GM12873 (cell line): ENCODE measurements at regions not wholly inside any gene's neighbourhood (a gene's known extent, or its start where the extent isn't known, plus 50 kb on each side); places are given as distances from the start of the nearest gene placed in this dataset.

Source experiments
- TF ChIP-seq, protein P1 (sequence below): IDR thresholded peaks from 2 replicates; pipeline ENCODE4 v1.5.1; 2012; ENCODE audit warnings: low read depth, mild to moderate bottlenecking, moderate library complexity, low read length, control low read depth; ENCODE audit not compliant: insufficient read depth; ENCODE audit errors: missing control alignments

DNA sequence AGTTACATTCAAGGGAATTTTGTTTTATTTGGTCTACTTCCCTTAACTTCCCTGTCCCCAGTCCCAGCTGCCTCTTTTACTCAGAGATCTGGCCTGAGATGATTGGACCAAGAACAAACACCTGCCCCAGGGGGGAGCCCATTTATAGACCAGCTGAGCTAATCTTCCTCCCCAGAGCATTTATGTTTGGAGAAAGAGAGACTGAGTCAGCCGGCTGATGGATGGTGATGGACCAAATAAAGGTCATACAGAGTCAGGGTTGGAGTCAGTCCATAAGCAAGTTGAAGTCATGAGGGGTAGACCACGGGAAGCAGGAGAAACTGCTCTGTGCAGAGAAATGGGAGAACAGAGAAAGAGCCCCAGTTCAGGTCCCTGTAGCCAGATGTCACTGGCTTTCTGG, 77.7 kb downstream of the TMEM174 start:
- TF ChIP-seq, protein P1, sequence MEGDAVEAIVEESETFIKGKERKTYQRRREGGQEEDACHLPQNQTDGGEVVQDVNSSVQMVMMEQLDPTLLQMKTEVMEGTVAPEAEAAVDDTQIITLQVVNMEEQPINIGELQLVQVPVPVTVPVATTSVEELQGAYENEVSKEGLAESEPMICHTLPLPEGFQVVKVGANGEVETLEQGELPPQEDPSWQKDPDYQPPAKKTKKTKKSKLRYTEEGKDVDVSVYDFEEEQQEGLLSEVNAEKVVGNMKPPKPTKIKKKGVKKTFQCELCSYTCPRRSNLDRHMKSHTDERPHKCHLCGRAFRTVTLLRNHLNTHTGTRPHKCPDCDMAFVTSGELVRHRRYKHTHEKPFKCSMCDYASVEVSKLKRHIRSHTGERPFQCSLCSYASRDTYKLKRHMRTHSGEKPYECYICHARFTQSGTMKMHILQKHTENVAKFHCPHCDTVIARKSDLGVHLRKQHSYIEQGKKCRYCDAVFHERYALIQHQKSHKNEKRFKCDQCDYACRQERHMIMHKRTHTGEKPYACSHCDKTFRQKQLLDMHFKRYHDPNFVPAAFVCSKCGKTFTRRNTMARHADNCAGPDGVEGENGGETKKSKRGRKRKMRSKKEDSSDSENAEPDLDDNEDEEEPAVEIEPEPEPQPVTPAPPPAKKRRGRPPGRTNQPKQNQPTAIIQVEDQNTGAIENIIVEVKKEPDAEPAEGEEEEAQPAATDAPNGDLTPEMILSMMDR: no peak

DNA sequence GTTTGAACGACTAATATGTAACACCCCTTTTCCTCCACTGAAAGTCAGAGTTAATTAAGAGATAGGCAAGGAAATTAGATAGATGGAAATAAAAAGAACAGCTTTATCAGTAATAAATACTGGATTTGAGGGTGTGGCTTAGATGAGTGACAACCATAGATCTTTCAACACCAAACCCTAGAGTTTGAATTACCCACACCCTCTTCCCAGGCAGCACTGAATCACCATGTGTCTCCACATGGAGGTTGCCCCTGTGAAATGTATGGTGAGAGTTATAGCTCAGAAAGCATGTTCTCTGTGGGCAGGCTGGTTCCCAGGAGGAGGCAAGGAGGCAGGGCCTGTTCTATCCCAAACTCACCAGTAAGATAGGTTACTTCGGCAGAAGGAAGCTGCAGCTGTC, 69.7 kb downstream of the TMEM174 start:
- TF ChIP-seq, protein P1: no peak

DNA sequence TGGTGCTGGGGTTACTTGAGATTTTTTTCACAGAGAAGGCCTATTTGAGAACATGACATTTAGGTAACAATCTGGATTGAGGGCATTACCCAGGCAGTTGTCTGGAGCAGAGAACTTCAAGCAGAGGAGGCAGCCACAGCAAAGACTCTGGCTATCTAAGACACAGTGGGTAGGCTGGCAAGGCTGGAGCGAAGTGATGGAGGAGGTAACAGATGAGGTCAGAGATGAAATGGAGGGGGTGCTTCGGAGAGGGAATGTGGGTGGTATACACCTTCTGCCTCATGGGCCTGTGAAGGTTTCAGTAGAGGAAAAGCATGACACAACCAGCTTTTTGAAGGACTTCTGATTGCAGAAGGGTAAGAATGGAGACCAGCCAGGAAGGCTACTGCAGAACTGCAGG, 65.9 kb downstream of the TMEM174 start:
- TF ChIP-seq, protein P1: no peak

DNA sequence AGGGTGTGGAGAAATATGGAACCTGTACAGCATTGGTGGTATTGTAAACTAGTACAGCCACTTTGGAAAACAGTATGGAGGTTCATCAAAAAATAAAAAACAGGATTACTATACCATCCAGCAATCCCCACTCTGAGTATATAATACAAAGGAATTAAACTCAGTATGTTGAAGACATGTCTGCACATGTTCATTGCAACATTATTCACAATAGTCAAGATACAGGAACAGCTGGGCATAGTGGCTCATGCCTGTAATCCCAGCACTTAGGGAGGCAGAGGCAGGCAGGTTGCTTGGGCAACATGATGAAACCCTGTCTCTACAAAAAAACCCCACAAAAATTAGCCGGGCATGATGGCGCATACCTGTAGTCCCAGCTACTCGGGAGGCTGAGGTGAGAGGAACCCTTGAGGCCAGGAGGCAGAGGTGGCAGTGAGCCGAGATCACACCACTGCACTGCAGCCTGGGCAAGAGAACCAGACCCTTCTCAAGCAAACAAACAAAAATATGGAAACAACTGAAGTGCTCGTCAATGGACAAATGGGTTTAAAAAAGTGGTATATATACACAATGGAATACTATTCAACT, 63.6 kb downstream of the TMEM174 start:
- TF ChIP-seq, protein P1: no peak

DNA sequence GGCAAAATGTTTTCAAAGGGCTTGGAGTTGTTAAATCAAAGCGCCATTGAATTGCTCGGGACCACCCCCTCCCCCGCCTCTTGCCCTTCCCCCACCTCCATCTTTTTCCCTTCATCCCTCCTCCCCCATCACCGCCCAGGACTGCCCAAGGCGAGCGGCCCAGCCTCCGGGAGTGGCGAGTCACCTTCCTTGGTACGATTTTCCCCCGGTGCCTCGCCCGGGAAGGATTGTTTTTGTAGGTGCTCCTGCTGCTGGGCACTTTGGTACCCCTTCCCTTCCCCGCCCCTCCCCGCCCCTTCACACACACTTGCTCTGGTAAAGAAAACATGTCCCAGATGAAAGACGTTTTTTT, 61.2 kb downstream of the TMEM174 start:
- TF ChIP-seq, protein P1: no peak

DNA sequence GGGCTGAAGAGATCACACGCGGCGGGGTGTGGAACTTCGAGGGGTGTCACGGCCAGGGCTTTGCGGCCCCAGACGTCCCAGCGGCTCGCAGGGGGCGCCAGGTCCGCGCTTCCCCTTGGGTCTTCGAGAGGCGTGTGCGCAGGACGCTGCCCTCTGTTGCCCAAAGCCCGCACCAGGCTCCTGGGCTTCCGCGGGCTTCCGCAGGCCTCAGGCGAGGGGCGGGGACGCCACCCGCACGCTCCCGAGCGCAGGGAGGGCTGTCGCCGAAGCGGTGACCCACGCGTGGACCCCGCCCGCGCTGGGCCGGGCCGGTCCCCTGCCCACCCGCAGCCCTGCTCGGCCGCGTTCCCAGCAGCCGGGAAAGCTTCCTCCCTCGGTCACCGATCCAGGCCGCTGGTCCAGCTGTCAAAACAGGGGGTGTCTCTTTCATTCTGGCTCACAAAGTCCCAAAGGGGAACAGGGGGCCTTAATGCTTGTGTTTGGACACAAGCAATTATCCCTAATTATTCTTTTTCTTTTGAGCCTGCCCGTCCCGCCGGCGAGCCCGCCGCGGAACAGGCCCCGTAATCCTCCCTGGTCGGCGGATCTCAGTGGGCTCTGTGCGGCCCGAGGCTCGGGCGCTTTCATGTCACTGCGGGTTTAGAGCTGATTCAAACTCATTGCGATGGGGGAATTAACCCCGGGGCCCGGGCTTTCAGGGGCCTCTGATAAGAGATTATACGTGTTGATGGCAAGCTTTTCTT, 60.6 kb downstream of the TMEM174 start:
- TF ChIP-seq, protein P1: no peak

DNA sequence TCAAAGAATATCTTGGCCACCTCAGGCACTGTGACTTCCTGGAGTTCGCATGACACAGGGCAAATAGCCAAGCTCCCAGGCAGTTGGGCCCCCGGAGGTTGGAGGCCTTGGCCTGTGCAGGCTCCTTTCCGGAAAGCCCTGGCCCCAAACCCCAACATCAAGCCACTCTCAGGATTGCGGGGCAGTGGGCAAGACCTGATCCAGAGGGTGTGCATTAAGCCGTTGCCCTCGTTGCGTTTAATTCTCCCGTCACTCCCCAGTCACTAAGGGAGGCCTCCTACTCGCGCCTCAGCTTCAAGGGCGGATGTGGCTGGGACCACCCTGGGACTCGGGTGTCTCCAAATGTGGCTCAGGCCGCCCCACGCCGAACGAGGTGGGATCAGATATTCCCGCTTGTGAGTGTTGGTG, 60.1 kb downstream of the TMEM174 start:
- TF ChIP-seq, protein P1: no peak
